ENCODE measurements at regions not wholly inside any gene's neighbourhood (a gene's known extent, or its start where the extent isn't known, plus 50 kb on each side); places are given as distances from the start of the nearest gene placed in this dataset.
"Not testable (repeated sequence)": the region's sequence is repeated elsewhere in the genome, so short reads cannot be mapped to it uniquely, and the experiment has no call there.

- H3K4me3 ChIP-seq (ENCODE audit: extremely low read depth, insufficient read depth, low read length, poor library complexity, severe bottlenecking), result no peak overlapping the region
- H3K27ac ChIP-seq (ENCODE audit: low read depth, low read length, severe bottlenecking), result no peak overlapping the region
- H3K36me3 ChIP-seq (ENCODE audit: control insufficient read depth, insufficient read depth, low read length), result no peaks in the 10 kb centered on the region
- no peaks in the 10 kb centered on the region for H3K4me1 ChIP-seq (ENCODE audit: control insufficient read depth, insufficient read depth, low read length, poor library complexity, severe bottlenecking)
- WGBS, 2 experiments (ENCODE audit: insufficient coverage in 2 of 2), result 94% methylated on average over 2 of the region's 3 CpGs; no CpG with 5 or more reads in 1 of the 2 experiments
- H3K9me3 ChIP-seq (ENCODE audit: control insufficient read depth, low read length), result peaks cover 4% of the 10 kb centered on the region
Measured at GRCh38 chrX:38940547-38940946, 139.3 kb downstream of the MID1IP1 start.

DNA sequence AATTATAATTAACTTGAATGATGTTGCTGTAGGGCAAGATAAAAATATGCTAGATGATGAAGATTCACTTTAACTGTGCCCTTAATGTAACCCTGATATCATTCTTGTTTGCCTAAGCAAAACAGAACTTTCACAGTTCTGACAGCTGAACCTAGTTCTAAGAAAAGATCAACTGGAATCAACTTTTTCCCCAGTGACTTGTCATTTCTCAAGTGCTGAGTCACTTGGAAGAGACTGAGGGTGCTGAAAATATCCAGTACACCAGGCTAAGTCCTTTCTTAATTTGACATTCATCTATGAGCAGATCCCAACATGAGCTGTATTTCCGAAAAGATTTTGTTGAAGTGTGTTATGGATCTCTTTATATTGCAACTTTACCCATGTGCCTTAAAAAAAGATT lies 140.4 kb downstream of the MID1IP1 start:
- Histone ChIP-seq H3K9me3 (ENCODE audit: control insufficient read depth, low read length) (peaks cover 4% of the 10 kb centered on the region), H3K36me3 (ENCODE audit: control insufficient read depth, insufficient read depth, low read length) (no peaks in the 10 kb centered on the region), H3K4me3 (ENCODE audit: extremely low read depth, insufficient read depth, low read length, poor library complexity, severe bottlenecking) (no peak overlapping the region), H3K27ac (ENCODE audit: low read depth, low read length, severe bottlenecking) (no peak overlapping the region), H3K4me1 (ENCODE audit: control insufficient read depth, insufficient read depth, low read length, poor library complexity, severe bottlenecking) (no peaks in the 10 kb centered on the region)
- no CpG with 5 or more reads among the region's 1 CpG for WGBS, 2 experiments (ENCODE audit: insufficient coverage in 2 of 2)

DNA sequence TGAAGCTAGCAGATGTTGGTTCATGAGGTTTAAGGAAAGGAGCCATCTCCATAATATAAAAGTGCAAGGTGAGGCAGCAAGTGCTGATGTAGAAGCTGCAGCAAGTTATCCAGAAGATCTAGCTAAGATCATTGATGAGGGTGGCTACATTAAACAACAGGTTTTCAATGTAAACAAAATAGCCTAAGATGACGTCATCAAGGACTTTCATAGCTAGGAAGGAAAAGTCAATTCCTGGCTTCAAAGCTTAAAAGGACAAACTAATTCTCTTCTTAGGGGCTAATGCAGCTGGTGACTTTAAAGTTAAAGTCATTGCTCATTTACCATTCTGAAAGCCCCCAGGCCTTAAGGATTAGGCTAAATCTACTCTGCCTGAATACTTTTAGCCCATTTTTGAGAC lies 141.9 kb downstream of the MID1IP1 start:
- no peak overlapping the region for H3K27ac ChIP-seq (ENCODE audit: low read depth, low read length, severe bottlenecking)
- 67% methylated on average over 1 of the region's 1 CpG; no CpG with 5 or more reads in 1 of the 2 experiments for WGBS, 2 experiments (ENCODE audit: insufficient coverage in 2 of 2)
- peaks cover 4% of the 10 kb centered on the region for H3K9me3 ChIP-seq (ENCODE audit: control insufficient read depth, low read length)
- no peak overlapping the region for H3K4me3 ChIP-seq (ENCODE audit: extremely low read depth, insufficient read depth, low read length, poor library complexity, severe bottlenecking)
- no peaks in the 10 kb centered on the region for H3K36me3 ChIP-seq (ENCODE audit: control insufficient read depth, insufficient read depth, low read length)
- no peaks in the 10 kb centered on the region for H3K4me1 ChIP-seq (ENCODE audit: control insufficient read depth, insufficient read depth, low read length, poor library complexity, severe bottlenecking)

- Histone ChIP-seq H3K36me3 (ENCODE audit: control insufficient read depth, insufficient read depth, low read length) (no peaks in the 10 kb centered on the region), H3K4me3 (ENCODE audit: extremely low read depth, insufficient read depth, low read length, poor library complexity, severe bottlenecking) (no peak overlapping the region), H3K9me3 (ENCODE audit: control insufficient read depth, low read length) (peaks cover 1% of the 10 kb centered on the region), H3K4me1 (ENCODE audit: control insufficient read depth, insufficient read depth, low read length, poor library complexity, severe bottlenecking) (no peaks in the 10 kb centered on the region), H3K27ac (ENCODE audit: low read depth, low read length, severe bottlenecking) (no peak overlapping the region)
Measured at GRCh38 chrX:38948046-38948445, 146.8 kb downstream of the MID1IP1 start.

DNA sequence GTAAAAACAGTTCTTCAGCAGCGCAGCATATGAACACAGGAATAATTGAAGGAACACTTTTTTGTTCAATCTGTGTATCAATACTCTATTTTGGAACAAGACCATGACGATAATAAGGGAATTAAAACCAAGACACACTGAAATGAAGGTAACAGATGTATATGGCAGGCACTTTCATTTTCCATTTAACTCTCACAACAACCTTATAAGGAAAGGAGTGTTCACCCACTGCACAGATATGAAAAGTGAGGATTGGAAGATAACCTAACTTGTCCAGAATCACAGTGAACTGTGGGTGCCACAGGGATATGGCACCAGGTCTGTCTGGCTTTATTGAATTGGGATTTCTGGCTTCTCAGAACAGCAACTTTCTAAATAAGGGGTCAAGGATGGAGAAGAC lies 153.3 kb downstream of the MID1IP1 start:
- H3K36me3 ChIP-seq (ENCODE audit: control insufficient read depth, insufficient read depth, low read length), result no peaks in the 10 kb centered on the region
- H3K9me3 ChIP-seq (ENCODE audit: control insufficient read depth, low read length), result no peaks in the 10 kb centered on the region
- no CpG with 5 or more reads among the region's 2 CpGs for WGBS, 2 experiments (ENCODE audit: insufficient coverage in 2 of 2)
- no peak overlapping the region for H3K27ac ChIP-seq (ENCODE audit: low read depth, low read length, severe bottlenecking)
- H3K4me3 ChIP-seq (ENCODE audit: extremely low read depth, insufficient read depth, low read length, poor library complexity, severe bottlenecking), result no peak overlapping the region
- H3K4me1 ChIP-seq (ENCODE audit: control insufficient read depth, insufficient read depth, low read length, poor library complexity, severe bottlenecking), result no peaks in the 10 kb centered on the region

GRCh38 chrX:38959736-38960135 lies 158.5 kb downstream of the MID1IP1 start:
- Histone ChIP-seq H3K4me3 (ENCODE audit: extremely low read depth, insufficient read depth, low read length, poor library complexity, severe bottlenecking) (no peak overlapping the region), H3K4me1 (ENCODE audit: control insufficient read depth, insufficient read depth, low read length, poor library complexity, severe bottlenecking) (no peaks in the 10 kb centered on the region), H3K9me3 (ENCODE audit: control insufficient read depth, low read length) (no peaks in the 10 kb centered on the region), H3K27ac (ENCODE audit: low read depth, low read length, severe bottlenecking) (no peak overlapping the region), H3K36me3 (ENCODE audit: control insufficient read depth, insufficient read depth, low read length) (no peaks in the 10 kb centered on the region)
- no CpG with 5 or more reads among the region's 1 CpG for WGBS, 2 experiments (ENCODE audit: insufficient coverage in 2 of 2)

DNA sequence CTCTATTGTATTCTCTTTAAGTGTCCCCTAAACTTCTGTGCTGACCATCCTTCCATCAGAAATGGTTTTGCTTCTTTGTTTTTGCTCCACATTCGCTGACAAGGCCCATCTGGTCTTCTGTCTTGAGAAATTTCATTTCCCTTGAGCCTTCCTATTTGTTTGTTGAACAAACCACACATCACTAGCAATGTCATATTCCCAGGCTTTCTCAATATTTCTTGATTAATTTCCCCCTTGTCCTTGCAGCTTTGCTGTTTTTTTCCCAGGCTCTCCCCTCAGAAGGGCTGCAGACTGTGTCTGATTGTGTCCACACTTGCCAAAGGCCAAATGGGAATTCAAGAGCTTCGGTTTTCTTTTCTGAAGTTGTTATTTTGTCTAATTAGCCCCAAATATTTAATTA lies 158.9 kb downstream of the MID1IP1 start:
- Histone ChIP-seq H3K27ac (ENCODE audit: low read depth, low read length, severe bottlenecking) (no peak overlapping the region), H3K4me1 (ENCODE audit: control insufficient read depth, insufficient read depth, low read length, poor library complexity, severe bottlenecking) (no peaks in the 10 kb centered on the region), H3K9me3 (ENCODE audit: control insufficient read depth, low read length) (no peaks in the 10 kb centered on the region), H3K36me3 (ENCODE audit: control insufficient read depth, insufficient read depth, low read length) (no peaks in the 10 kb centered on the region), H3K4me3 (ENCODE audit: extremely low read depth, insufficient read depth, low read length, poor library complexity, severe bottlenecking) (no peak overlapping the region)
- WGBS, 2 experiments (ENCODE audit: insufficient coverage in 2 of 2), result 100% methylated on average over 1 of the region's 2 CpGs

DNA sequence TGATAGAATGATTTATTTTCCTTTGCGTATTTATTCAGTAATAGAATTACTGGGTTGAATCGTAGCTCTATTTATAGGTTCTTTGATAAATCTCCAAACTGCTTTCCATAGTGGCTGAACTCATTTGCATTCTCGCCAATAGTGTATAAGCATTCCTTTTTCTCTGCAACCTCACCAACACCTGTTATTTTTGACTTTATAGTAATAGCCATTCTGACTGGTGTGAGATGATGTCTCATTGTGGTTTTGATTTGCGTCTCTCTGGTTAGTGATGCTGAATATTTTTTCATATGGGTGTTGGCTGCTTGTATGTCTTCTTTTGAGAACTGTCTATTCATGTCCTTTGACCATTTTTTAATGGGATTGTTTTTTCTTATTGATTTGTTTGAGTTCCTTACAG lies 160.7 kb downstream of the MID1IP1 start:
- Histone ChIP-seq H3K9me3 (ENCODE audit: control insufficient read depth, low read length) (no peaks in the 10 kb centered on the region), H3K4me1 (ENCODE audit: control insufficient read depth, insufficient read depth, low read length, poor library complexity, severe bottlenecking) (no peaks in the 10 kb centered on the region), H3K36me3 (ENCODE audit: control insufficient read depth, insufficient read depth, low read length) (no peaks in the 10 kb centered on the region), H3K4me3 (ENCODE audit: extremely low read depth, insufficient read depth, low read length, poor library complexity, severe bottlenecking) (no peak overlapping the region), H3K27ac (ENCODE audit: low read depth, low read length, severe bottlenecking) (no peak overlapping the region)
- WGBS, 2 experiments (ENCODE audit: insufficient coverage in 2 of 2), result no CpG with 5 or more reads among the region's 4 CpGs

GRCh38 chrX:38963244-38963643 lies 162.0 kb downstream of the MID1IP1 start:
- H3K9me3 ChIP-seq (ENCODE audit: control insufficient read depth, low read length); H3K4me3 ChIP-seq (ENCODE audit: extremely low read depth, insufficient read depth, low read length, poor library complexity, severe bottlenecking); H3K4me1 ChIP-seq (ENCODE audit: control insufficient read depth, insufficient read depth, low read length, poor library complexity, severe bottlenecking); H3K27ac ChIP-seq (ENCODE audit: low read depth, low read length, severe bottlenecking); H3K36me3 ChIP-seq (ENCODE audit: control insufficient read depth, insufficient read depth, low read length): not testable (repeated sequence)
- 92% methylated on average over 2 of the region's 3 CpGs; no CpG with 5 or more reads in 1 of the 2 experiments for WGBS, 2 experiments (ENCODE audit: insufficient coverage in 2 of 2)

DNA sequence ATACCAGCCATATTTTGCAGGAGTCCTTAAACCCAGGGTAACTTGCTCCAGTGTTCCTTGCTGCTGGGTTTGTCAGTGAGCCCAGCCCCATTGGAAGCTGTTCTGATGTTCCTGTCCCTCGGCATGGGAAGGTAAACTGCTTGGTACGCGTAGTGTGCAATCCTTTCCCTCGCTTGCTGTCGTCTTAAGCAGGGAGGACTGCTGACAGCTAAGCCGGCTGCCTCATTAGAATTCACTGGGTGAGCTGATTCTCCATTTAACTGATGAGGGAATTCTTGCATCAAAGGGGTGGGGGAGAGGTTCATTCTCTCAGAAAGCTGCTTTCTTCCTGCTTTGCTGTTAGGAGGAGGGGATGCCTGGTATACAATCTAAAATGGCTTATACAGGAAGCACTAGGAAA lies 164.6 kb downstream of the MID1IP1 start:
- no CpG with 5 or more reads among the region's 6 CpGs for WGBS, 2 experiments (ENCODE audit: insufficient coverage in 2 of 2)
- no peaks in the 10 kb centered on the region for H3K36me3 ChIP-seq (ENCODE audit: control insufficient read depth, insufficient read depth, low read length)
- no peaks in the 10 kb centered on the region for H3K9me3 ChIP-seq (ENCODE audit: control insufficient read depth, low read length)
- H3K4me3 ChIP-seq (ENCODE audit: extremely low read depth, insufficient read depth, low read length, poor library complexity, severe bottlenecking), result no peak overlapping the region
- no peak overlapping the region for H3K27ac ChIP-seq (ENCODE audit: low read depth, low read length, severe bottlenecking)
- H3K4me1 ChIP-seq (ENCODE audit: control insufficient read depth, insufficient read depth, low read length, poor library complexity, severe bottlenecking), result no peaks in the 10 kb centered on the region

DNA sequence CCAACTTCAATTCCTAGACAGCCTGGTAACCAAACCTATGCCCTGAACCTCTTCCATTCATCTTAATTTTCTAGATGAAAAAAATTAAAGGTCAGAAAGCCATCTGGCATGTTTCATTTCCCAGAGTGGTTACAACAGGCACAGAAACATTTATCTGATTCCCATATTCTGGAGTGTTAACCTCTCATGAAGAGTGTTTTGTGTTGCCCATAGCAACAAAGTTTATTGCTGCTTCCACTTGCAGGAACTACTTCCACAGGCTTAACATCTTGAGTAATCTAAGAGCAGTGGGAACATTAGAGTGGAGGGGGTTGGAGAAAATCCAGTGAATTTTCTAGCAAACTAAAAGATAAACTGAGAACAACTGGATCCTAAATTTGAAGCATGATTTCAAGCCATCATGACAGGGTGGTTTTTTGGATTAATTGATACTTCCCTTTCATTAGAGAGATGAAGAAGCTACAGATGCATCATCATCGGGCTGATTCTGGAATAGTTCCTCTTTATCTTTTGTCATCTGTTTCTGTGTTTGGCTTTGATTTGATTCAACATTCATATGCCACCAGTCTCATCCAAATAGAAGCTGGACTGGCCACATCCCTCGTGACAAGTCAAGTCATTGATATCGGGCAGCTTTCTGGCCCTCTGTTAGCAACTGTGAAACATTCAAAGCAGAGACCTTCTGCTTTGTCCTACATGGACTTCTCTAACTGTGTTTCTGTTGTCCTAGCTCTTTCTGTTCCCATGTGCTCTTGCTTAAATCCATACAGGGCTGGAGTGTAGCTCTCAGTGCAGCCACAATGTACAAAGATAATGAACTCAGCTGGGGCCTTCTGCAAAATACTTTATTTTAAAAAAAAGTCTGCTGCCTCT lies 167.3 kb downstream of the MID1IP1 start:
- 88% methylated on average over 2 of the region's 3 CpGs; no CpG with 5 or more reads in 1 of the 2 experiments for WGBS, 2 experiments (ENCODE audit: insufficient coverage in 2 of 2)

More for the DNA sequence above, 167.3 kb downstream of the MID1IP1 start:
- no peaks in the 10 kb centered on the region for H3K9me3 ChIP-seq (ENCODE audit: control insufficient read depth, low read length)
- no peaks in the 10 kb centered on the region for H3K4me1 ChIP-seq (ENCODE audit: control insufficient read depth, insufficient read depth, low read length, poor library complexity, severe bottlenecking)
- H3K36me3 ChIP-seq (ENCODE audit: control insufficient read depth, insufficient read depth, low read length), result no peaks in the 10 kb centered on the region
- no peak overlapping the region for H3K4me3 ChIP-seq (ENCODE audit: extremely low read depth, insufficient read depth, low read length, poor library complexity, severe bottlenecking)
- H3K27ac ChIP-seq (ENCODE audit: low read depth, low read length, severe bottlenecking), result no peak overlapping the region

Data from mesodermal cell (in vitro differentiated cells).